NB4 (cell line): ENCODE measurements at regions not wholly inside any gene's neighbourhood (a gene's known extent, or its start where the extent isn't known, plus 50 kb on each side); places are given as distances from the start of the nearest gene placed in this dataset.

Experiments used
- DNase-seq: peaks from one replicate; pipeline ENCODE4 v3.0.0; 2010; ENCODE audit warnings: low read depth
- H3K4me3 ChIP-seq: one replicate; pipeline ENCODE4 v1.5.1; 2011; ENCODE audit warnings: mild to moderate bottlenecking, low read depth, low read length, moderate library complexity
- CTCF ChIP-seq: IDR thresholded peaks from one replicate; pipeline ENCODE4 v1.5.1; 2012; ENCODE audit warnings: low read depth, low read length
- MAX ChIP-seq: IDR thresholded peaks from 2 replicates; pipeline ENCODE4 v1.6.1; 2011; ENCODE audit warnings: low read depth, low read length
- MYC ChIP-seq: IDR thresholded peaks from 2 replicates; pipeline ENCODE4 v1.6.1; 2011; ENCODE audit warnings: low read depth, low read length
- POLR2A ChIP-seq: IDR thresholded peaks from 2 replicates; pipeline ENCODE4 v1.6.1; 2011; ENCODE audit warnings: mild to moderate bottlenecking; ENCODE audit not compliant: insufficient read length; ENCODE audit errors: extremely low read depth

GRCh38 chr12:19066475-19067001 is 63.0 kb upstream of the PLEKHA5 start:
- DNase-seq, result no peak
- H3K4me3 ChIP-seq, result no peak overlapping the region
- no peak for TF ChIP-seq CTCF

- H3K4me3 ChIP-seq, result no peak overlapping the region
- no peak for DNase-seq
- TF ChIP-seq POLR2A (no peak), MYC (no peak), CTCF (no peak), MAX (no peak)
Observed at GRCh38 chr12:19068137-19068536, 61.4 kb upstream of the PLEKHA5 start.

- no peak for DNase-seq
- no peak for TF ChIP-seq MAX
- TF ChIP-seq POLR2A, result no peak
- no peak for TF ChIP-seq MYC
- TF ChIP-seq CTCF, result no peak
- no peak overlapping the region for H3K4me3 ChIP-seq
Observed at GRCh38 chr12:19070341-19070740, 59.2 kb upstream of the PLEKHA5 start.

- no peak for TF ChIP-seq CTCF
- no peak for TF ChIP-seq POLR2A
- no peak for TF ChIP-seq MAX
- TF ChIP-seq MYC, result no peak
- H3K4me3 ChIP-seq, result no peak overlapping the region
- no peak for DNase-seq
Observed at GRCh38 chr12:19074700-19075099, 54.8 kb upstream of the PLEKHA5 start.

GRCh38 chr12:19075711-19076340 is 53.7 kb upstream of the PLEKHA5 start:
- no peak overlapping the region for H3K4me3 ChIP-seq
- no peak for TF ChIP-seq CTCF
- no peak for TF ChIP-seq POLR2A
- no peak for TF ChIP-seq MYC
- no peak for TF ChIP-seq MAX
- DNase-seq, result no peak
